Stimulated activated naive CD4-positive, alpha-beta T cell (primary cell): ENCODE measurements at regions not wholly inside any gene's neighbourhood (a gene's known extent, or its start where the extent isn't known, plus 50 kb on each side); places are given as distances from the start of the nearest gene placed in this dataset.

ENCODE experiments used
- DNase-seq, 6 experiments: peaks; one replicate each; lab custom pipeline; 2025; lab: John Stamatoyannopoulos, UW

DNA sequence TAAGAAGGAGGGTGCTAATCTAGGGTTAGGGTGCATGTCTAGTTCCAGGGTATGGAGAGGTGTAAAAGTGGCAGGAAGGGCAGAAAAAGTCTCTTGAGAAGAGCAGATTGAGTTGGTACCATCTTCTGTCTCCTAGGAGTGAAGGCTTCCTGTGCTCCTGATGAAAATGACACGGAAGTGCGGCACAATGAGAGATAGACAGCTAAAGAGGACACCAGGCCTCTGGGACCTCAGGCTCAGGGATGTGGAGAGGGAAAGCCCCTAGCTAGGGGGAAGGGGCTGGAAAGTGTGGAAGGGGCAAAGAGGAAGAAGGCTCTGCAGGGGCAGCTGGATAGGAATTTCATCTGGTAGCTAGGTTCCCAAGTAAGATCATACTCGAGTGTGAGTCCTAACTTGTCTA, 498.3 kb upstream of the EEF2KMT start:
- DNase-seq, result no peak

DNA sequence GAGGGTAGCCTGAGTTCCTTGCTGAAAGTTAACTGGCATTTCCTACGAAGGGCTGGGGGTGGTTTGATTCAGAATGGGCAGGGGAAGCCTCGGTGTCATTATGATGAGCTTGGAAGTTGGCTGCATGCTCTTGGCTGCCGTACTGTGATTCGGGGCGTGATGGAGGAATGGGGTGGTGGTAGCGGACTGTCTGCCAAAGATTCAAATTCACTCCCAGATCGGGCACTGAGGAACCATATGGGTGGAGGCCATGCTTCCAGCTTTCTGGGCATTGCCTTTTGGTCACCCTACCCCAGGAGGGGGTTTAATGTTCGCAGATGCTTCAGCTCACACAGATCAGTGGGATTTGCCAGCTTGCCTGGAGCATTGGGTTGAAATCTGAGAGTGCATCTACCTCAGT, 492.8 kb upstream of the EEF2KMT start:
- no peak for DNase-seq

DNA sequence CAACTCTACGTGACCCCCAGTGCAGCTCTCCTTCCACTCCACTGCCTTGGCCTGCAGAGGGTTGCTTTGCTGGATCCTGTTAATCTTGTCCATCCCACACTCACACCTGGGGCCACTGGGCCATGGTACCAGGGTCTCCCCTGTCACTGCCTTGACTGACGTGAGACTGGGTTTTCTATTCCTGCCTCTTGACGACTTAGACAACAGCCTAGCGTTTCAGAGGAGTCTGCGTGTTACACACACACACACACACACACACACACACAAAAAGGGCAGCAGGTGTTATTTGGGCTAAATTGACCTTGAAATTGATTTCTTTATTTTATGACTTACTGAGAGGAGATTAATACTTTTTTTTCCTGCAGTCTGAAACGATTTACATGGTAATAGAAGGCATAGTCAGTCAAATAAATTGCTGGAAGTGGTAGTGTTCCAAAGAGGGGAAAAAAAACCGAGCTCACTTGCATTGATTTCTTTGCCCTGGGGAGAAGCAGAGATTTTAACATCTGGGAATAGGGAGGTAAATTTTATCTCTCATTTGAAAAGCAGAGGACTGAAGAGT, 492.3 kb upstream of the EEF2KMT start:
- DNase-seq, result no peak

GRCh38 chr16:5584109-5584508, 486.5 kb upstream of the EEF2KMT start:
- DNase-seq, result no peak

GRCh38 chr16:5582529-5582928, 484.9 kb upstream of the EEF2KMT start:
- DNase-seq, result no peak

- DNase-seq, result no peak
Observed at GRCh38 chr16:5581908-5582307, 484.3 kb upstream of the EEF2KMT start.

DNA sequence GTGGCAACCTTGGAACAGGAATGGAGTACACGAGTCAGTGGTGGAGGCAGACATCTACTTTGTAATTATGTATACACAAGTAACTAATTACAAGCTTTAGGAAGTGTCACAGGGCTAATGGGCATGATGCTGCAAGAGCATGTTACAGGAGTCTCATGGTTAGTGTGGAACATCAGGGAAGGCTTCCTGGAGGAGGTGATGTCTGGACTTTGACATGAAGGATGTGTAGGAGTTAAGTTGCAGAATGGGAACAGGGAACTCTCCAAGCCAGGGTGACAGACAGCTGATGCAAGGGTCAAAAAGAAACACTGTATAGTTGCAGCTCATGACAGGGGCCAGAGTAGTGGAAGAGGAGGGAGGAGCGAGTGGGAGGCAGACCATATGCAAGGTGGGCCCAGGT, 483.8 kb upstream of the EEF2KMT start:
- no peak for DNase-seq

DNA sequence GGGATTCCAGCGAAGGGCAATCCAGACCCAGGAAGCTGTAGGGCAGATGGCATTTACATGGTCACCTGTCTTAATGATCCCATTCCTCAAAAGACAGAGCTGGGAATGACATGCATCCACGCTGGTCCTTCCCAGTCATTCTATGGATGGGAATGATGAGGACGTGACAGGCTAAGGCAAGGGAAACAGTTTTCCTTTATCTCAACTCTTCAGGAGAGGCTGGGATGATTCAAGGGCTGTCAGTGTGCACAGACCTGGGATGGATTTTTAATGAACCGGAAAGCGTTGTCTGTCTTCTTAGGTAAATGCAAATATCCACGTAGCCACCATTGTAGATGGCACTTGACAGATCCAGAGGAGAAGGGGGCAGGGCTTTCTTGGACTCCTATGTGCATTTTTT, 483.2 kb upstream of the EEF2KMT start:
- DNase-seq, result no peak

DNA sequence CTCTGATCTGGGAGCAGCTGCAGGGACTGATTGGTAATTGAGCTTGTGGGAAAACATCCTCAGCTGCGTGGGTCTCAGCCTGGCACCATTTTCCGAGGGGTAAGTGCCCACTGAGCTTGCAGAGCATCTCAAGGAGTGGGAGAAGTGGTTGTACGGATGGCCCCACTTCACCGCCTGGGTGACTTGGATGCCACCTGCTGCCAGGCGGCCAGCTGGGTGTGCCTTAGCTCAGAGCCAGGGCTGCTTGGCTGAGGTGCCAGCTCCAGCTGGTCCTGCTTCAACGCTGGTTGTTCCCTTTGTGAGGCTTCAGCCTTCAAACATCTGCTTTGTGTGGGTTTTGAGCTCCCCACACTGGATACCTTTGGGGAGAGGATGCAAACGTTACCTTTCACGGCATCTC, 482.7 kb upstream of the EEF2KMT start:
- DNase-seq, result no peak

GRCh38 chr16:5578980-5579379, 481.4 kb upstream of the EEF2KMT start:
- no peak for DNase-seq

GRCh38 chr16:5577463-5577862, 479.9 kb upstream of the EEF2KMT start:
- DNase-seq, result no peak

GRCh38 chr16:5575646-5576245, 478.2 kb upstream of the EEF2KMT start:
- DNase-seq, result no peak

DNA sequence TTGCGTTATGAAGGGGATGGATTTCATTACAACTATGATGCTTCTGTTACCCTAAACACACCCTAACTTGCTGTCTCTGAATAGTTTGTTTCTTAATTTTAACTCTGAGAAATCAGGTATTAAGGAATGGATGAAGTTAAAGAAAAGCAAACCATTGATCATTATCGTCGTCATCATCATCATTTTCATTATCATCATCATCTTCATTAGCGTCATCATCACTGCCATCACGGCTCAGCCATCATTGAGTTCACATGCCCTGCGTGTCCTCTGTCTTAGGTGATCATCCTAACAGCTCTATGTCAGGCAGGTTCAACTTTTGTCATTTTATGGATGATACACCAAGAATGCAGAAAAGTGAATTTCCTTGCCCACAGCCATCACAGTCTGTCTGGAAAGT, 477.5 kb upstream of the EEF2KMT start:
- DNase-seq, result no peak

- no peak for DNase-seq
Observed at GRCh38 chr16:5572056-5572455, 474.5 kb upstream of the EEF2KMT start.

DNA sequence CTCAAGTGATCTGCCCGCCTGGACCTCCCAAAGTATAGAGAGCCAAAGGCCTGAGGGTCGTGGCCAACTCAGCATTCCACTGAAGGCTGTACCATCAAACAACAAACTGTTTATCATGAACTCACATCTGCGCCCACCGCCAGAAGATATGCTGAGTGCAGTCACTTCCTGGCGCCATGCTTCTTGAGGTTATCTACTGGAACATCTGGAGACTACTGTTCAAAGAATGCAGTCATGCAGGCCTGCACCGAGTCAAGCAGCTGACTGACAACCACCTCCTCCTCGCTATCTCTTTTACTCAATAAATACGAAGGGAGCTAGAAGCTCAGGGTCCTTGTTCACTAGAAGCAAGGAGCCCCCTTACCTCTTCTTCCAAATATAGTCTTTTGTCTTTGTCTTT, 473.9 kb upstream of the EEF2KMT start:
- no peak for DNase-seq

DNA sequence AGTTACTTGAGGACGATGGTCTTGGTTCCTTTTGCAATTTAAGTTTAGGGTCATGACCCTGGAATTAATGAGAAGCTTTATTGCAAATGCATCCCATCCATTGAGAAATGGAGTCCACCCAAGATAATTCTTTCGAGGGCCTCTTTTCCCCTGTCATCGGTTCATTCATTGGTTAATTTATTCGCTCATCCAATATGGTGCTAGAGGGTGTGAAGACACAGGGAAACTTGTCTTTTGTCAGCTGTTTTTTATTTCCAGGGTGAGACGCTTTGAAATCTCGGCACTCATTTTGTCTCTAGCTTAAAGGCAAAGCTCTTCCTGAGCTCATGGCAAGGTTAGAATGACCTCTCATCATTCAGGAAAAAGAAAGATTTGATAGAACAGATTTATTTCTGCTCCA, 464.2 kb upstream of the EEF2KMT start:
- no peak for DNase-seq

GRCh38 chr16:5560084-5560483, 462.5 kb upstream of the EEF2KMT start:
- no peak for DNase-seq

DNA sequence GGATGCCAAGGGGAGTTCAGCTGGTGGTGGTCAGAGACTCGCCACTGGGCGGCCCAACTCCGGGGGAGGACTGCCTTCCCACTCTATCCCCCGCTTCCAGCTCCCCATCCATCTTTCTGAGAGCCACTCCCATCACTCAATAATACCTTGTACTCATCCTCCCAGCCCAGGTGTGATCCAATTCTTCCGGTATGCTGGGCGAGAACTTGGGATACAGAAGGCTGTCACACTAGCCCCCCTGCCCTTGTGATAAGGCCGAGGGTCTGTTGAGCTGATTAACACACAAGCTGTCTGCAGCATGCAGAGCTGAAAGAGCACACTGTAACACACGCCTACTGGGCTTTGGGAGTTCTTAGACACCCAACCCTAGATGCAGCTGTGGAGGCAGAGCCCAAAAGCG, 460.4 kb upstream of the EEF2KMT start:
- no peak for DNase-seq

DNA sequence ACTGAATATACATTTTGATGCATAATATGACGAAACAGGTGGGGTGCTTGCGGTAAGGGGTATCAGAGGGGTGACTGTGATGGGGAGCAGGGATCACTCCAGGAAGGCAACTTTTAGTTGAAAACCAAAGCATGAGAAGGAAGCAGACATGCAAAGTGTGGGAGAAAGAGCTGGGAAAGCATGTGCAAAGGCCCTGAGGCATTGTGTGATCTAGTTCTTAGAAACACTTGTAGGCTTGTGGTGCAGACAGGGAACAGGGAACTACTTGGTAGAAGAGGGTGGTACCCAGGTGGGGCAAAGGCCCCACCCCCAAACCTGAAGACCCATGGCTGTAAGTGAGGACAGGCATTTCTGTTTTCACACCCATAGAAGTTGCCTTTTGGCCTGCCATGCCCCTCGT, 459.9 kb upstream of the EEF2KMT start:
- DNase-seq, result no peak

- no peak for DNase-seq
Observed at GRCh38 chr16:5556158-5556810, 458.7 kb upstream of the EEF2KMT start.

GRCh38 chr16:5551909-5552308, 454.3 kb upstream of the EEF2KMT start:
- no peak for DNase-seq

- DNase-seq, result no peak
Observed at GRCh38 chr16:5549802-5550201, 452.2 kb upstream of the EEF2KMT start.

- DNase-seq, result no peak
Observed at GRCh38 chr16:5541356-5541755, 443.8 kb upstream of the EEF2KMT start.

DNA sequence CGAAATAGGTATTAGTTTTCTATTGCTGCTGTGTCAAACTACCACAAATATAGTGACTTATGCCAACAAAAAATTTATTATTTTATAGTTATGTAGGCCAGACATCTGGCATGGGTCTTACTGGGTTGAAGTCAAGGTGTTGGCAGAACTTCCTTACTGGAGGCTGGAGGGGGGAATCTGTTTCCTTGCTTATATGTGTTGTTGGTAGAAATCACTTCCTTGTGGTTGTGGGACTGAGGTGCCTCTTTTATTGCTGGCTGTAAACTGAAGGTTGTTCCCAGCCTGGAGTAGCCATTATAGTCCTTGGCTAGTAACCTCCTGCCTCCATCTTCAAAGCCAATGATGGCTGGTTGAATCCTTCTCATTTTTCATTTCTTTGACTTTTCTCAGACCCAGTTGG, 439.8 kb upstream of the EEF2KMT start:
- no peak for DNase-seq
